ENCODE measurements at regions not wholly inside any gene's neighbourhood (a gene's known extent, or its start where the extent isn't known, plus 50 kb on each side); places are given as distances from the start of the nearest gene placed in this dataset.
A peak's percentile ranks its signal among the peaks of the same experiment; 100 is the strongest.
"Not testable (repeated sequence)": the region's sequence is repeated elsewhere in the genome, so short reads cannot be mapped to it uniquely, and the experiment has no call there.

DNA sequence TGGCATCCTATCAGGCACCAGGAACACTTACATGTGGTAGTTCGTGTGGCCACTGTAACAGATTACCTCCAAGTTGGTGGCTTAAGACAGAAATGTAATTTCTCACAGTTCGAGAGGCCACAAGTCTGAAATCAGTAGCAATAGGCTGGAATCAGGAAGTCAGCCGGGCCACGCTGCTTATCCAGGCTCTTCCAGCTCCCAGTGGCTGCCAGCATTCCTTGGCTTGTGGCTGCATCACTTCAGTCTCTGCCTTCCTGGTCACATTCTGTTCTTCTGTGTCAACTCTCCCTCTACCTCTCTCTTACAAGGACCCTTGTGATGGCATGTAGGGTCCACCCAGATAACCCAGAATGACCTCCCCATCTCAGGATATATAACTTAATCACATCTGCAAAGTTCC, 78.7 kb upstream of the MSX2 start:
- Histone ChIP-seq H3K4me1 (ENCODE audit: control insufficient read depth in 1 of 2, low read depth in 2 of 2) (no peaks in the 10 kb centered on the region), H3K9me3 (peaks cover 5% of the 10 kb centered on the region), H3K36me3 (no peaks in the 10 kb centered on the region), H3K27ac (no peak overlapping the region), H3K27me3 (replicated peaks; ENCODE audit: insufficient read depth) (no peaks in the 10 kb centered on the region), H3K4me3 (no peak overlapping the region)
- DNase-seq (ENCODE audit: low spot score) = no peak
- ATAC-seq (ENCODE audit: insufficient number of reproducible peaks, low FRiP score, low read depth) = no peak
- TF ChIP-seq, protein P1, sequence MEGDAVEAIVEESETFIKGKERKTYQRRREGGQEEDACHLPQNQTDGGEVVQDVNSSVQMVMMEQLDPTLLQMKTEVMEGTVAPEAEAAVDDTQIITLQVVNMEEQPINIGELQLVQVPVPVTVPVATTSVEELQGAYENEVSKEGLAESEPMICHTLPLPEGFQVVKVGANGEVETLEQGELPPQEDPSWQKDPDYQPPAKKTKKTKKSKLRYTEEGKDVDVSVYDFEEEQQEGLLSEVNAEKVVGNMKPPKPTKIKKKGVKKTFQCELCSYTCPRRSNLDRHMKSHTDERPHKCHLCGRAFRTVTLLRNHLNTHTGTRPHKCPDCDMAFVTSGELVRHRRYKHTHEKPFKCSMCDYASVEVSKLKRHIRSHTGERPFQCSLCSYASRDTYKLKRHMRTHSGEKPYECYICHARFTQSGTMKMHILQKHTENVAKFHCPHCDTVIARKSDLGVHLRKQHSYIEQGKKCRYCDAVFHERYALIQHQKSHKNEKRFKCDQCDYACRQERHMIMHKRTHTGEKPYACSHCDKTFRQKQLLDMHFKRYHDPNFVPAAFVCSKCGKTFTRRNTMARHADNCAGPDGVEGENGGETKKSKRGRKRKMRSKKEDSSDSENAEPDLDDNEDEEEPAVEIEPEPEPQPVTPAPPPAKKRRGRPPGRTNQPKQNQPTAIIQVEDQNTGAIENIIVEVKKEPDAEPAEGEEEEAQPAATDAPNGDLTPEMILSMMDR (IDR thresholded peaks at IDR 0.05) = no peak

GRCh38 chr5:174648618-174649017, 75.8 kb upstream of the MSX2 start:
- not testable (repeated sequence) for H3K27me3 ChIP-seq (replicated peaks; ENCODE audit: insufficient read depth); H3K36me3 ChIP-seq; H3K4me3 ChIP-seq; H3K4me1 ChIP-seq (ENCODE audit: control insufficient read depth in 1 of 2, low read depth in 2 of 2); ATAC-seq (ENCODE audit: insufficient number of reproducible peaks, low FRiP score, low read depth); H3K9me3 ChIP-seq; H3K27ac ChIP-seq; DNase-seq (ENCODE audit: low spot score)

GRCh38 chr5:174649391-174649790, 75.0 kb upstream of the MSX2 start:
- no peak overlapping the region for H3K4me3 ChIP-seq
- no peak for ATAC-seq (ENCODE audit: insufficient number of reproducible peaks, low FRiP score, low read depth)
- TF ChIP-seq, protein P1 (IDR thresholded peaks at IDR 0.05) = no peak

GRCh38 chr5:174654442-174654841, 69.9 kb upstream of the MSX2 start:
- DNase-seq (ENCODE audit: low spot score) = no peak
- ATAC-seq (ENCODE audit: insufficient number of reproducible peaks, low FRiP score, low read depth) = no peak
- no peaks in the 10 kb centered on the region for H3K4me1 ChIP-seq (ENCODE audit: control insufficient read depth in 1 of 2, low read depth in 2 of 2)
- no peaks in the 10 kb centered on the region for H3K9me3 ChIP-seq
- no peak overlapping the region for H3K27ac ChIP-seq
- H3K27me3 ChIP-seq (replicated peaks; ENCODE audit: insufficient read depth) = no peaks in the 10 kb centered on the region
- H3K4me3 ChIP-seq = no peak overlapping the region
- no peaks in the 10 kb centered on the region for H3K36me3 ChIP-seq
- TF ChIP-seq, protein P1 (IDR thresholded peaks at IDR 0.05) = no peak

More at GRCh38 chr5:174649391-174649790, 75.0 kb upstream of the MSX2 start:
- Histone ChIP-seq H3K27me3 (replicated peaks; ENCODE audit: insufficient read depth) (no peaks in the 10 kb centered on the region), H3K9me3 (peaks cover 5% of the 10 kb centered on the region), H3K27ac (no peak overlapping the region), H3K36me3 (no peaks in the 10 kb centered on the region), H3K4me1 (ENCODE audit: control insufficient read depth in 1 of 2, low read depth in 2 of 2) (no peaks in the 10 kb centered on the region)
- no peak for DNase-seq (ENCODE audit: low spot score)

DNA sequence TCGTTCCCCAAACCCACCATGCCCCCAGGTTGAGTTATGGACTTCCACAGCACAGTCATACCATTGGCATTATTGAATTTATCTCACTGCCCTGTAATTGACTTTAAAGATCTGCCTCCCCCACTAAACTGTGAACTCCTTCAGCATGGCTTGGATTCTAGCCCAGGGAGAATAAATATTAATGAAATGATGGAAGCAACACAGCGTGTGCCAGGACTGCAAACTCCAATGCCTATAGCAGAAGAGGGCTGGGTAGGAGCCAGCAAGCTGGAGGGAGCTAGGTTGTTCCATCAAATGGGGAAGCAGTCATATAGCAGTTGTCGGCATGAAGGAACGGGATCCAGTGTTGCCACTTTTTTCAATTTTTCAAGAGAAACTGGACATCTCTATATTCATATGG, 69.0 kb upstream of the MSX2 start:
- DNase-seq (ENCODE audit: low spot score) (no peak), ATAC-seq (ENCODE audit: insufficient number of reproducible peaks, low FRiP score, low read depth) (peak; percentile 33)
- no peaks in the 10 kb centered on the region for H3K4me1 ChIP-seq (ENCODE audit: control insufficient read depth in 1 of 2, low read depth in 2 of 2)
- H3K9me3 ChIP-seq = no peaks in the 10 kb centered on the region
- TF ChIP-seq, protein P1 (IDR thresholded peaks at IDR 0.05) = no peak
- H3K27me3 ChIP-seq (replicated peaks; ENCODE audit: insufficient read depth) = no peaks in the 10 kb centered on the region
- no peaks in the 10 kb centered on the region for H3K36me3 ChIP-seq
- no peak overlapping the region for H3K27ac ChIP-seq
- H3K4me3 ChIP-seq = no peak overlapping the region

- no peak for DNase-seq (ENCODE audit: low spot score)
- no peaks in the 10 kb centered on the region for H3K36me3 ChIP-seq
- no peaks in the 10 kb centered on the region for H3K27me3 ChIP-seq (replicated peaks; ENCODE audit: insufficient read depth)
- H3K27ac ChIP-seq = no peak overlapping the region
- no peak overlapping the region for H3K4me3 ChIP-seq
- no peaks in the 10 kb centered on the region for H3K9me3 ChIP-seq
- ATAC-seq (ENCODE audit: insufficient number of reproducible peaks, low FRiP score, low read depth) = no peak
- TF ChIP-seq, protein P1 (IDR thresholded peaks at IDR 0.05) = no peak
- H3K4me1 ChIP-seq (ENCODE audit: control insufficient read depth in 1 of 2, low read depth in 2 of 2) = no peaks in the 10 kb centered on the region
These were observed 60.1 kb upstream of the MSX2 start for GRCh38 chr5:174664180-174664850.

Data from thoracic aorta (tissue), 2 donors.